ENCODE measurements at regions not wholly inside any gene's neighbourhood (a gene's known extent, or its start where the extent isn't known, plus 50 kb on each side); places are given as distances from the start of the nearest gene placed in this dataset.

GRCh38 chr3:22907796-22908195, 295.3 kb upstream of the UBE2E2 start:
- TF ChIP-seq CTCF (IDR thresholded peaks at IDR 0.05; ENCODE audit: borderline replicate concordance, control extremely low read depth, extremely low read depth, insufficient read depth, missing control alignments) = no peak
- no peak for DNase-seq (ENCODE audit: low spot score)
- in situ Hi-C loops (cut with MboI; ENCODE audit: low sequenced_read_pairs, unreplicated experiment) = no loop called here

- no peak for DNase-seq (ENCODE audit: low spot score)
- in situ Hi-C loops (cut with MboI; ENCODE audit: low sequenced_read_pairs, unreplicated experiment) = no loop called here
- TF ChIP-seq CTCF (IDR thresholded peaks at IDR 0.05; ENCODE audit: borderline replicate concordance, control extremely low read depth, extremely low read depth, insufficient read depth, missing control alignments) = no peak
These were observed 294.1 kb upstream of the UBE2E2 start for GRCh38 chr3:22908989-22909507.

GRCh38 chr3:22916933-22917332, 286.2 kb upstream of the UBE2E2 start:
- DNase-seq (ENCODE audit: low spot score) = no peak
- in situ Hi-C loops (cut with MboI; ENCODE audit: low sequenced_read_pairs, unreplicated experiment) = no loop called here
- TF ChIP-seq CTCF (IDR thresholded peaks at IDR 0.05; ENCODE audit: borderline replicate concordance, control extremely low read depth, extremely low read depth, insufficient read depth, missing control alignments) = no peak

GRCh38 chr3:22920006-22920405, 283.1 kb upstream of the UBE2E2 start:
- TF ChIP-seq CTCF (IDR thresholded peaks at IDR 0.05; ENCODE audit: borderline replicate concordance, control extremely low read depth, extremely low read depth, insufficient read depth, missing control alignments) = no peak
- DNase-seq (ENCODE audit: low spot score) = no peak
- in situ Hi-C loops (cut with MboI; ENCODE audit: low sequenced_read_pairs, unreplicated experiment) = no loop called here

- peak; percentile 10 for TF ChIP-seq CTCF (IDR thresholded peaks at IDR 0.05; ENCODE audit: borderline replicate concordance, control extremely low read depth, extremely low read depth, insufficient read depth, missing control alignments)
- DNase-seq (ENCODE audit: low spot score) = peak; percentile 33
- in situ Hi-C loops (cut with MboI; ENCODE audit: low sequenced_read_pairs, unreplicated experiment) = no loop called here
These were observed 280.8 kb upstream of the UBE2E2 start for GRCh38 chr3:22922317-22922716.

GRCh38 chr3:22923711-22924110, 279.4 kb upstream of the UBE2E2 start:
- DNase-seq (ENCODE audit: low spot score) = no peak
- in situ Hi-C loops (cut with MboI; ENCODE audit: low sequenced_read_pairs, unreplicated experiment) = no loop called here
- TF ChIP-seq CTCF (IDR thresholded peaks at IDR 0.05; ENCODE audit: borderline replicate concordance, control extremely low read depth, extremely low read depth, insufficient read depth, missing control alignments) = no peak

Data from GM13976 (cell line).